ENCODE measurements at regions not wholly inside any gene's neighbourhood (a gene's known extent, or its start where the extent isn't known, plus 50 kb on each side); places are given as distances from the start of the nearest gene placed in this dataset.

- DNase-seq (ENCODE audit: insufficient read length, low spot score) (no peak), FAIRE-seq (no peak)
- no peak for TF ChIP-seq PAX5 (IDR thresholded peaks at IDR 0.05; ENCODE audit: insufficient read depth, low read length, severe bottlenecking)
Observed at GRCh38 chr19:28217022-28217421, 995.9 kb downstream of the UQCRFS1 start.

GRCh38 chr19:28213470-28214082, 999.4 kb downstream of the UQCRFS1 start:
- no peak for FAIRE-seq
- no peak for DNase-seq (ENCODE audit: insufficient read length, low spot score)
- no peak for TF ChIP-seq SPI1 (IDR thresholded peaks at IDR 0.05; ENCODE audit: low read depth, low read length)
- no peak for TF ChIP-seq POU2F2 (IDR thresholded peaks at IDR 0.05; ENCODE audit: low read depth, low read length)
- no peak for TF ChIP-seq POLR2A (IDR thresholded peaks at IDR 0.05; ENCODE audit: low read depth, low read length)
- TF ChIP-seq PAX5 (IDR thresholded peaks at IDR 0.05; ENCODE audit: insufficient read depth, low read length, severe bottlenecking) = no peak
- TF ChIP-seq POLR2AphosphoS5 (IDR thresholded peaks at IDR 0.05; ENCODE audit: low read depth, low read length) = no peak
- TF ChIP-seq TAF1 (IDR thresholded peaks at IDR 0.05; ENCODE audit: low read depth, low read length) = no peak

GRCh38 chr19:28210886-28211285, 1002.1 kb downstream of the UQCRFS1 start:
- FAIRE-seq = no peak
- no peak for DNase-seq (ENCODE audit: insufficient read length, low spot score)
- TF ChIP-seq POLR2AphosphoS5 (IDR thresholded peaks at IDR 0.05; ENCODE audit: low read depth, low read length) (no peak), SPI1 (IDR thresholded peaks at IDR 0.05; ENCODE audit: low read depth, low read length) (no peak), POU2F2 (IDR thresholded peaks at IDR 0.05; ENCODE audit: low read depth, low read length) (no peak), PAX5 (IDR thresholded peaks at IDR 0.05; ENCODE audit: insufficient read depth, low read length, severe bottlenecking) (no peak), POLR2A (IDR thresholded peaks at IDR 0.05; ENCODE audit: low read depth, low read length) (no peak), TAF1 (IDR thresholded peaks at IDR 0.05; ENCODE audit: low read depth, low read length) (no peak)

GRCh38 chr19:28208745-28209144, 1004.2 kb downstream of the UQCRFS1 start:
- FAIRE-seq (no peak), DNase-seq (ENCODE audit: insufficient read length, low spot score) (no peak)
- TF ChIP-seq PAX5 (IDR thresholded peaks at IDR 0.05; ENCODE audit: insufficient read depth, low read length, severe bottlenecking) (no peak), SPI1 (IDR thresholded peaks at IDR 0.05; ENCODE audit: low read depth, low read length) (no peak), POLR2AphosphoS5 (IDR thresholded peaks at IDR 0.05; ENCODE audit: low read depth, low read length) (no peak), POU2F2 (IDR thresholded peaks at IDR 0.05; ENCODE audit: low read depth, low read length) (no peak), POLR2A (IDR thresholded peaks at IDR 0.05; ENCODE audit: low read depth, low read length) (no peak), TAF1 (IDR thresholded peaks at IDR 0.05; ENCODE audit: low read depth, low read length) (no peak)

GRCh38 chr19:28207244-28207643, 1005.7 kb downstream of the UQCRFS1 start:
- FAIRE-seq (no peak), DNase-seq (ENCODE audit: insufficient read length, low spot score) (no peak)
- TF ChIP-seq POU2F2 (IDR thresholded peaks at IDR 0.05; ENCODE audit: low read depth, low read length) (no peak), POLR2A (IDR thresholded peaks at IDR 0.05; ENCODE audit: low read depth, low read length) (no peak), PAX5 (IDR thresholded peaks at IDR 0.05; ENCODE audit: insufficient read depth, low read length, severe bottlenecking) (no peak), TAF1 (IDR thresholded peaks at IDR 0.05; ENCODE audit: low read depth, low read length) (no peak), POLR2AphosphoS5 (IDR thresholded peaks at IDR 0.05; ENCODE audit: low read depth, low read length) (no peak), SPI1 (IDR thresholded peaks at IDR 0.05; ENCODE audit: low read depth, low read length) (no peak)

GRCh38 chr19:28201462-28201943, 1011.4 kb downstream of the UQCRFS1 start:
- DNase-seq (ENCODE audit: insufficient read length, low spot score) (no peak), FAIRE-seq (no peak)
- no peak for TF ChIP-seq PAX5 (IDR thresholded peaks at IDR 0.05; ENCODE audit: insufficient read depth, low read length, severe bottlenecking)
- TF ChIP-seq POLR2A (IDR thresholded peaks at IDR 0.05; ENCODE audit: low read depth, low read length) = no peak
- TF ChIP-seq SPI1 (IDR thresholded peaks at IDR 0.05; ENCODE audit: low read depth, low read length) = no peak
- TF ChIP-seq POU2F2 (IDR thresholded peaks at IDR 0.05; ENCODE audit: low read depth, low read length) = no peak
- TF ChIP-seq TAF1 (IDR thresholded peaks at IDR 0.05; ENCODE audit: low read depth, low read length) = no peak
- TF ChIP-seq POLR2AphosphoS5 (IDR thresholded peaks at IDR 0.05; ENCODE audit: low read depth, low read length) = no peak

GRCh38 chr19:28199323-28199722, 1013.6 kb downstream of the UQCRFS1 start:
- no peak for FAIRE-seq
- TF ChIP-seq TAF1 (IDR thresholded peaks at IDR 0.05; ENCODE audit: low read depth, low read length) (no peak), PAX5 (IDR thresholded peaks at IDR 0.05; ENCODE audit: insufficient read depth, low read length, severe bottlenecking) (no peak), POLR2A (IDR thresholded peaks at IDR 0.05; ENCODE audit: low read depth, low read length) (no peak), POU2F2 (IDR thresholded peaks at IDR 0.05; ENCODE audit: low read depth, low read length) (no peak), SPI1 (IDR thresholded peaks at IDR 0.05; ENCODE audit: low read depth, low read length) (no peak), POLR2AphosphoS5 (IDR thresholded peaks at IDR 0.05; ENCODE audit: low read depth, low read length) (no peak)
- DNase-seq (ENCODE audit: insufficient read length, low spot score) = no peak

- FAIRE-seq (no peak), DNase-seq (ENCODE audit: insufficient read length, low spot score) (no peak)
- TF ChIP-seq SPI1 (IDR thresholded peaks at IDR 0.05; ENCODE audit: low read depth, low read length) (no peak), POLR2AphosphoS5 (IDR thresholded peaks at IDR 0.05; ENCODE audit: low read depth, low read length) (no peak), POU2F2 (IDR thresholded peaks at IDR 0.05; ENCODE audit: low read depth, low read length) (no peak), TAF1 (IDR thresholded peaks at IDR 0.05; ENCODE audit: low read depth, low read length) (no peak), POLR2A (IDR thresholded peaks at IDR 0.05; ENCODE audit: low read depth, low read length) (no peak), PAX5 (IDR thresholded peaks at IDR 0.05; ENCODE audit: insufficient read depth, low read length, severe bottlenecking) (no peak)
Observed at GRCh38 chr19:28196961-28197360, 1016.0 kb downstream of the UQCRFS1 start.

GRCh38 chr19:28196101-28196500, 1016.9 kb downstream of the UQCRFS1 start:
- TF ChIP-seq POU2F2 (IDR thresholded peaks at IDR 0.05; ENCODE audit: low read depth, low read length) (no peak), TAF1 (IDR thresholded peaks at IDR 0.05; ENCODE audit: low read depth, low read length) (no peak), POLR2AphosphoS5 (IDR thresholded peaks at IDR 0.05; ENCODE audit: low read depth, low read length) (no peak), POLR2A (IDR thresholded peaks at IDR 0.05; ENCODE audit: low read depth, low read length) (no peak), SPI1 (IDR thresholded peaks at IDR 0.05; ENCODE audit: low read depth, low read length) (no peak), PAX5 (IDR thresholded peaks at IDR 0.05; ENCODE audit: insufficient read depth, low read length, severe bottlenecking) (no peak)
- FAIRE-seq = no peak
- DNase-seq (ENCODE audit: insufficient read length, low spot score) = no peak

GRCh38 chr19:28185646-28186045, 1027.3 kb downstream of the UQCRFS1 start:
- FAIRE-seq (no peak), DNase-seq (ENCODE audit: insufficient read length, low spot score) (no peak)

More at GRCh38 chr19:28185646-28186045, 1027.3 kb downstream of the UQCRFS1 start:
- no peak for TF ChIP-seq POLR2A (IDR thresholded peaks at IDR 0.05; ENCODE audit: low read depth, low read length)
- TF ChIP-seq POU2F2 (IDR thresholded peaks at IDR 0.05; ENCODE audit: low read depth, low read length) = no peak
- no peak for TF ChIP-seq SPI1 (IDR thresholded peaks at IDR 0.05; ENCODE audit: low read depth, low read length)
- TF ChIP-seq POLR2AphosphoS5 (IDR thresholded peaks at IDR 0.05; ENCODE audit: low read depth, low read length) = no peak

All from GM12891 (cell line).